ENCODE measurements at regions not wholly inside any gene's neighbourhood (a gene's known extent, or its start where the extent isn't known, plus 50 kb on each side); places are given as distances from the start of the nearest gene placed in this dataset.

GRCh38 chr18:11316546-11316945, 167.2 kb upstream of the PIEZO2 start:
- Histone ChIP-seq H2AFZ (ENCODE audit: low read depth, low read length) (no peak overlapping the region), H3K27ac (ENCODE audit: low read length) (no peak overlapping the region), H4K20me1 (ENCODE audit: insufficient read depth, low read length) (no peaks in the 10 kb centered on the region), H3K4me1 (ENCODE audit: low read length) (no peaks in the 10 kb centered on the region), H3K27me3 (ENCODE audit: low read depth, low read length) (peaks cover 12% of the 10 kb centered on the region; the same call in 1 of the 2 replicates), H3K36me3 (replicated peaks; ENCODE audit: low read depth, low read length) (no peaks in the 10 kb centered on the region), H3K79me2 (ENCODE audit: low read length) (no peaks in the 10 kb centered on the region), H3K9ac (ENCODE audit: low read length) (no peak overlapping the region), H3K4me2 (ENCODE audit: low read length) (no peak overlapping the region), H3K4me3 (ENCODE audit: low read length) (no peak overlapping the region), H3K9me3 (ENCODE audit: insufficient read depth, low read length) (no peaks in the 10 kb centered on the region)
- no peak for TF ChIP-seq CTCF (IDR thresholded peaks at IDR 0.05; ENCODE audit: low read depth, low read length)
- no peak for TF ChIP-seq EZH2phosphoT487 (IDR thresholded peaks at IDR 0.05; ENCODE audit: low read depth)

GRCh38 chr18:11310476-11311086, 161.2 kb upstream of the PIEZO2 start:
- no peaks in the 10 kb centered on the region for H3K9me3 ChIP-seq (ENCODE audit: insufficient read depth, low read length)
- H3K4me3 ChIP-seq (ENCODE audit: low read length): no peak overlapping the region
- H3K36me3 ChIP-seq (replicated peaks; ENCODE audit: low read depth, low read length): no peaks in the 10 kb centered on the region
- H4K20me1 ChIP-seq (ENCODE audit: insufficient read depth, low read length): no peaks in the 10 kb centered on the region
- no peak for TF ChIP-seq EZH2phosphoT487 (IDR thresholded peaks at IDR 0.05; ENCODE audit: low read depth)
- TF ChIP-seq CTCF (IDR thresholded peaks at IDR 0.05; ENCODE audit: low read depth, low read length): peak; percentile 81
- no peaks in the 10 kb centered on the region for H3K27me3 ChIP-seq (ENCODE audit: low read depth, low read length)
- H3K27ac ChIP-seq (ENCODE audit: low read length): no peak overlapping the region
- no peak overlapping the region for H3K4me2 ChIP-seq (ENCODE audit: low read length)
- no peaks in the 10 kb centered on the region for H3K4me1 ChIP-seq (ENCODE audit: low read length)
- H3K9ac ChIP-seq (ENCODE audit: low read length): no peak overlapping the region
- no peaks in the 10 kb centered on the region for H3K79me2 ChIP-seq (ENCODE audit: low read length)
- no peak overlapping the region for H2AFZ ChIP-seq (ENCODE audit: low read depth, low read length)

- H3K4me3 ChIP-seq (ENCODE audit: low read length): no peak overlapping the region
- no peaks in the 10 kb centered on the region for H3K27me3 ChIP-seq (ENCODE audit: low read depth, low read length)
- 0 out of 2 replicates have a peak overlapping the region, but pooled peaks have one; percentile 54 for H2AFZ ChIP-seq (ENCODE audit: low read depth, low read length)
- no peak overlapping the region for H3K9ac ChIP-seq (ENCODE audit: low read length)
- H3K4me1 ChIP-seq (ENCODE audit: low read length): no peaks in the 10 kb centered on the region
- TF ChIP-seq EZH2phosphoT487 (IDR thresholded peaks at IDR 0.05; ENCODE audit: low read depth) (no peak), CTCF (IDR thresholded peaks at IDR 0.05; ENCODE audit: low read depth, low read length) (peak; percentile 38)
- no peak overlapping the region for H3K27ac ChIP-seq (ENCODE audit: low read length)
- H3K9me3 ChIP-seq (ENCODE audit: insufficient read depth, low read length): no peaks in the 10 kb centered on the region
- H3K4me2 ChIP-seq (ENCODE audit: low read length): no peak overlapping the region
- H3K79me2 ChIP-seq (ENCODE audit: low read length): no peaks in the 10 kb centered on the region
- H3K36me3 ChIP-seq (replicated peaks; ENCODE audit: low read depth, low read length): no peaks in the 10 kb centered on the region
- H4K20me1 ChIP-seq (ENCODE audit: insufficient read depth, low read length): no peaks in the 10 kb centered on the region
Measured at GRCh38 chr18:11309172-11309571, 159.8 kb upstream of the PIEZO2 start.

GRCh38 chr18:11308499-11308898, 159.1 kb upstream of the PIEZO2 start:
- H2AFZ ChIP-seq (ENCODE audit: low read depth, low read length): no peak overlapping the region
- no peaks in the 10 kb centered on the region for H4K20me1 ChIP-seq (ENCODE audit: insufficient read depth, low read length)
- H3K9ac ChIP-seq (ENCODE audit: low read length): no peak overlapping the region
- H3K4me2 ChIP-seq (ENCODE audit: low read length): no peak overlapping the region
- H3K27me3 ChIP-seq (ENCODE audit: low read depth, low read length): no peaks in the 10 kb centered on the region
- no peak overlapping the region for H3K4me3 ChIP-seq (ENCODE audit: low read length)
- H3K79me2 ChIP-seq (ENCODE audit: low read length): no peaks in the 10 kb centered on the region
- H3K4me1 ChIP-seq (ENCODE audit: low read length): no peaks in the 10 kb centered on the region
- no peak overlapping the region for H3K27ac ChIP-seq (ENCODE audit: low read length)
- TF ChIP-seq CTCF (IDR thresholded peaks at IDR 0.05; ENCODE audit: low read depth, low read length) (no peak), EZH2phosphoT487 (IDR thresholded peaks at IDR 0.05; ENCODE audit: low read depth) (no peak)
- H3K36me3 ChIP-seq (replicated peaks; ENCODE audit: low read depth, low read length): no peaks in the 10 kb centered on the region
- no peaks in the 10 kb centered on the region for H3K9me3 ChIP-seq (ENCODE audit: insufficient read depth, low read length)

Data from OCI-LY3 (cell line).